Liver (tissue), 3 donors: ENCODE measurements at regions not wholly inside any gene's neighbourhood (a gene's known extent, or its start where the extent isn't known, plus 50 kb on each side); places are given as distances from the start of the nearest gene placed in this dataset.

Experiments
- ATF3 ChIP-seq: IDR thresholded peaks from 2 replicates; pipeline ENCODE4 v1.6.1; 2016; ENCODE audit warnings: antibody characterized with exemption
- CTCF ChIP-seq: fragments of 150-350 bp; IDR thresholded peaks from 2 replicates; pipeline ENCODE4 v1.5.1; 2017; ENCODE audit warnings: improper control_type of control experiment, low read depth, low read length; ENCODE audit not compliant: missing input control
- FOXA1 ChIP-seq: IDR thresholded peaks from 2 replicates; pipeline ENCODE4 v1.6.1; 2016; ENCODE audit warnings: antibody characterized with exemption
- GABPA ChIP-seq, 2 donors: IDR thresholded peaks in 1 of 2; conservative IDR thresholded peaks in 1 of 2; 2 replicates each; pipeline ENCODE4 v1.6.1; 2016; ENCODE audit warnings: antibody characterized with exemption in 2 of 2, mild to moderate bottlenecking in 1 of 2, moderate library complexity in 1 of 2
- JUND ChIP-seq, 2 donors: IDR thresholded peaks; 2 replicates each; pipeline ENCODE4 v1.6.1; 2016; ENCODE audit warnings: antibody characterized with exemption in 2 of 2
- NR2F2 ChIP-seq: IDR thresholded peaks from 2 replicates; pipeline ENCODE4 v1.6.1; 2016; ENCODE audit warnings: antibody characterized with exemption
- REST ChIP-seq: IDR thresholded peaks from 2 replicates; pipeline ENCODE4 v1.6.1; 2016; ENCODE audit warnings: antibody characterized with exemption, mild to moderate bottlenecking
- YY1 ChIP-seq: IDR thresholded peaks from 2 replicates; pipeline ENCODE4 v1.6.1; 2016; ENCODE audit warnings: antibody characterized with exemption, mild to moderate bottlenecking
- donor health status: healthy.
- donor health status: healthy.

- no peak for TF ChIP-seq GABPA (IDR thresholded peaks at IDR 0.05 in 1 of 2, conservative IDR thresholded peaks at IDR 0.05 in 1 of 2)
- TF ChIP-seq CTCF, result no peak
- no peak for TF ChIP-seq ATF3
- TF ChIP-seq REST, result no peak
- TF ChIP-seq NR2F2, result no peak
- no peak for TF ChIP-seq FOXA1
- no peak for TF ChIP-seq JUND (IDR thresholded peaks at IDR 0.05)
- TF ChIP-seq YY1, result no peak
These were observed 141.3 kb downstream of the TSEN15 start for GRCh38 chr1:184192796-184193195.
